AG04450 (cell line): ENCODE measurements at regions not wholly inside any gene's neighbourhood (a gene's known extent, or its start where the extent isn't known, plus 50 kb on each side); places are given as distances from the start of the nearest gene placed in this dataset.

Experiments
- CTCF ChIA-PET: fragments of 300-600, 350-600 bp; formaldehyde crosslinking; extraction: SDS; loops from one replicate; lab custom pipeline; 2022; ENCODE audit warnings: antibody characterized with exemption, inconsistent platforms; lab: Charles Lee
- POLR2A ChIA-PET: fragments of 350-600 bp; formaldehyde crosslinking; extraction: SDS; loops from one replicate; lab custom pipeline; 2021; ENCODE audit warnings: antibody characterized with exemption, inconsistent platforms; lab: Yijun Ruan, JAX
- DNase-seq: peaks from one replicate; pipeline ENCODE4 v3.0.0-alpha.2; 2011; ENCODE audit warnings: low read depth, low spot score
- H3K27ac ChIP-seq: one replicate; pipeline ENCODE4 v1.5.1; 2012; ENCODE audit warnings: low read depth, low read length, control low read depth
- H3K27me3 ChIP-seq: one replicate; pipeline ENCODE4 v1.6.0; 2012; ENCODE audit warnings: low read length; ENCODE audit not compliant: control insufficient read depth, insufficient read depth
- H3K4me3 ChIP-seq: 2 replicates; pipeline ENCODE4 v1.5.1; 2011; ENCODE audit warnings: mild to moderate bottlenecking, low read depth, low read length, control low read depth
- H3K9me3 ChIP-seq: 2 replicates; pipeline ENCODE4 v1.5.1; 2012; ENCODE audit warnings: low read length; ENCODE audit not compliant: control insufficient read depth, insufficient read depth
- CTCF ChIP-seq: IDR thresholded peaks from 2 replicates; pipeline ENCODE4 v1.5.1; 2011; ENCODE audit warnings: low read depth, low read length, control low read depth, inconsistent platforms

- DNase-seq, result no peak
- Histone ChIP-seq H3K27ac (no peak overlapping the region), H3K9me3 (no peaks in the 10 kb centered on the region), H3K4me3 (no peak overlapping the region), H3K27me3 (no peaks in the 10 kb centered on the region)
- POLR2A ChIA-PET, result no interaction called here
- no peak for TF ChIP-seq CTCF
- CTCF ChIA-PET, result interaction anchor here (1.2 to 1.4 kb wide), 2 partner anchors 21 to 144 kb away, joined by 4 read pairs; no protein-coding TSS in a partner anchor
Measured at GRCh38 chr11:128301756-128302155, 285.6 kb downstream of the ETS1 start.

DNA sequence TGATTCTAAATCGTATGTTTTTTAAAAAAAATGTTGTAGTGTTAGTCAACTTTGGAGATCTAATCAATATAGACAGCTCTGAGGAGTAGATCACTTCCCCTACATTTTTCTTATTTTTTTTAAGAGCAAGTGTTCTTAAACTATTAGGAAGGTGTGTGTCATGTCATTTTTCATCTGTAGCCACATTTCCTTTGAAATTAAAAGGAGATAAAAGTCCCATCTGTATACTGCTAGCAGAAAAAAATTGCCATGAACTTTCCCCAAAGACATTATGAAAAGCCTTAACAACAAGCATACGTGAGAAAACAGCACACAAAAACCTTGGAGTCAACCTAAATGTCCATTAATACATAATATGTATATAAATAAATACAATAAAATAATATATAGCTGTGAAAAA is 286.6 kb downstream of the ETS1 start:
- no peak for TF ChIP-seq CTCF
- no peak for DNase-seq
- Histone ChIP-seq H3K27me3 (no peaks in the 10 kb centered on the region), H3K4me3 (no peak overlapping the region), H3K27ac (no peak overlapping the region), H3K9me3 (no peaks in the 10 kb centered on the region)
- POLR2A ChIA-PET, result no interaction called here
- CTCF ChIA-PET, result interaction anchor here (0.9 to 2.5 kb wide), 4 partner anchors 22 to 330 kb away, joined by 3 to 5 read pairs (median 4); no protein-coding TSS in a partner anchor

GRCh38 chr11:128299132-128299726 is 288.1 kb downstream of the ETS1 start:
- H3K4me3 ChIP-seq, result no peak overlapping the region
- no peak for TF ChIP-seq CTCF
- ChIA-PET POLR2A (no interaction called here), CTCF (interaction anchor here (1.0 to 3.2 kb wide), 4 partner anchors 9 to 333 kb away, joined by 3 to 14 read pairs (median 5); no protein-coding TSS in a partner anchor)
- H3K27ac ChIP-seq, result no peak overlapping the region
- H3K27me3 ChIP-seq, result no peaks in the 10 kb centered on the region
- no peaks in the 10 kb centered on the region for H3K9me3 ChIP-seq
- DNase-seq, result no peak

GRCh38 chr11:128298271-128298670 is 289.1 kb downstream of the ETS1 start:
- POLR2A ChIA-PET, result no interaction called here

More at GRCh38 chr11:128298271-128298670, 289.1 kb downstream of the ETS1 start:
- no peak for TF ChIP-seq CTCF
- H3K9me3 ChIP-seq, result no peaks in the 10 kb centered on the region
- no peak overlapping the region for H3K4me3 ChIP-seq
- CTCF ChIA-PET, result interaction anchor here (1.2 to 3.2 kb wide), 5 partner anchors 8 to 334 kb away, joined by 3 to 17 read pairs (median 5); no protein-coding TSS in a partner anchor
- no peak overlapping the region for H3K27ac ChIP-seq
- H3K27me3 ChIP-seq, result no peaks in the 10 kb centered on the region
- no peak for DNase-seq
